Astrocyte (in vitro differentiated cells and primary cell): ENCODE measurements at regions not wholly inside any gene's neighbourhood (a gene's known extent, or its start where the extent isn't known, plus 50 kb on each side); places are given as distances from the start of the nearest gene placed in this dataset.

ENCODE experiments used
- DNase-seq: peaks from one replicate; pipeline ENCODE4 v3.0.0-alpha.2; 2010; ENCODE audit warnings: low read depth
- FAIRE-seq: peaks from 2 replicates; lab custom pipeline; 2011; peaks lifted over from hg19 to GRCh38; lab: Jason Lieb, UNC
- H2AFZ ChIP-seq: 2 replicates; pipeline ENCODE4 v1.6.0; 2012; ENCODE audit warnings: low read depth, low read length, inconsistent platforms
- H3K27ac ChIP-seq: 2 replicates; pipeline ENCODE4 v1.5.1; 2011; ENCODE audit warnings: low read depth, low read length, inconsistent platforms
- H3K27me3 ChIP-seq: 2 replicates; pipeline ENCODE4 v1.6.0; 2011; ENCODE audit warnings: low read length, inconsistent platforms; ENCODE audit not compliant: insufficient read depth
- H3K36me3 ChIP-seq: 2 replicates; pipeline ENCODE4 v1.5.1; 2011; ENCODE audit warnings: low read length, inconsistent platforms; ENCODE audit not compliant: insufficient read depth
- H3K4me1 ChIP-seq: 2 replicates; pipeline ENCODE4 v1.5.1; 2011; ENCODE audit warnings: low read length, inconsistent platforms; ENCODE audit not compliant: insufficient read depth
- H3K4me2 ChIP-seq: 2 replicates; pipeline ENCODE4 v1.6.0; 2012; ENCODE audit warnings: low read length, inconsistent platforms
- H3K4me3 ChIP-seq: 2 replicates; pipeline ENCODE4 v1.5.1; 2011; ENCODE audit warnings: low read depth, mild to moderate bottlenecking, low read length, inconsistent platforms; ENCODE audit not compliant: insufficient read depth
- H3K79me2 ChIP-seq: 2 replicates; pipeline ENCODE4 v1.6.0; 2012; ENCODE audit warnings: mild to moderate bottlenecking, low read length, inconsistent platforms; ENCODE audit not compliant: insufficient read depth
- H3K9ac ChIP-seq: 2 replicates; pipeline ENCODE4 v1.6.0; 2012; ENCODE audit warnings: mild to moderate bottlenecking, low read length, inconsistent platforms
- H3K9me3 ChIP-seq: 2 replicates; pipeline ENCODE4 v1.5.1; 2012; ENCODE audit warnings: low read depth, mild to moderate bottlenecking, low read length, inconsistent platforms; ENCODE audit not compliant: insufficient read depth
- H4K20me1 ChIP-seq: 2 replicates; pipeline ENCODE4 v1.6.0; 2012; ENCODE audit warnings: low read length, inconsistent platforms; ENCODE audit not compliant: insufficient read depth
- H3K27ac Mint-ChIP-seq: one replicate; pipeline ENCODE4 v1.8.0; 2021; ENCODE audit warnings: mild to moderate bottlenecking, mixed read lengths; ENCODE audit not compliant: unreplicated experiment
- H3K27me3 Mint-ChIP-seq: one replicate; pipeline ENCODE4 v1.8.0; 2021; ENCODE audit warnings: low read depth, mixed read lengths; ENCODE audit not compliant: unreplicated experiment
- H3K36me3 Mint-ChIP-seq: one replicate; pipeline ENCODE4 v1.8.0; 2021; ENCODE audit warnings: low read depth, mixed read lengths; ENCODE audit not compliant: unreplicated experiment
- H3K4me1 Mint-ChIP-seq: one replicate; pipeline ENCODE4 v1.8.0; 2021; ENCODE audit warnings: low read depth, mixed read lengths; ENCODE audit not compliant: unreplicated experiment
- H3K4me3 Mint-ChIP-seq: one replicate; pipeline ENCODE4 v1.8.0; 2021; ENCODE audit warnings: mild to moderate bottlenecking, moderate library complexity, mixed read lengths; ENCODE audit not compliant: unreplicated experiment
- H3K9me3 Mint-ChIP-seq: one replicate; pipeline ENCODE4 v1.8.0; 2021; ENCODE audit warnings: mild to moderate bottlenecking, mixed read lengths; ENCODE audit not compliant: unreplicated experiment
- CTCF ChIP-seq: IDR thresholded peaks from 2 replicates; pipeline ENCODE4 v1.5.1; 2011; ENCODE audit warnings: low read depth, mild to moderate bottlenecking, inconsistent platforms, low read length, moderate library complexity; ENCODE audit not compliant: insufficient read depth
- EZH2 ChIP-seq: IDR thresholded peaks from 2 replicates; pipeline ENCODE4 v1.6.1; 2012; ENCODE audit warnings: mild to moderate bottlenecking, low read length, inconsistent platforms; ENCODE audit not compliant: insufficient read depth

- H3K27ac ChIP-seq: no peak overlapping the region
- no peaks in the 10 kb centered on the region for H4K20me1 ChIP-seq
- H3K9ac ChIP-seq: no peak overlapping the region
- no peaks in the 10 kb centered on the region for H3K9me3 ChIP-seq
- Mint-ChIP-seq H3K4me1 (no peaks in the 10 kb centered on the region), H3K9me3 (no peaks in the 10 kb centered on the region), H3K27ac (no peak overlapping the region), H3K4me3 (no peak overlapping the region), H3K27me3 (no peaks in the 10 kb centered on the region), H3K36me3 (no peaks in the 10 kb centered on the region)
- no peaks in the 10 kb centered on the region for H3K79me2 ChIP-seq
- H3K27me3 ChIP-seq: no peaks in the 10 kb centered on the region
- H2AFZ ChIP-seq: no peak overlapping the region
- H3K36me3 ChIP-seq: no peaks in the 10 kb centered on the region
- H3K4me2 ChIP-seq: no peak overlapping the region
- no peaks in the 10 kb centered on the region for H3K4me1 ChIP-seq
- no peak for FAIRE-seq
- TF ChIP-seq EZH2 (no peak), CTCF (no peak)
- no peak overlapping the region for H3K4me3 ChIP-seq
- no peak for DNase-seq
These were observed 64.1 kb upstream of the MAD2L1 start for GRCh38 chr4:120130786-120131185.
